ENCODE measurements at regions not wholly inside any gene's neighbourhood (a gene's known extent, or its start where the extent isn't known, plus 50 kb on each side); places are given as distances from the start of the nearest gene placed in this dataset.

GRCh38 chr4:120447774-120448173, 381.1 kb upstream of the MAD2L1 start:
- H3K9me3 Mint-ChIP-seq: no peaks in the 10 kb centered on the region
- H3K27ac Mint-ChIP-seq (ENCODE audit: low read depth): no peak overlapping the region
- ATAC-seq (replicated peaks; ENCODE audit: extremely low read depth, poor library complexity, severe bottlenecking): no peak

GRCh38 chr4:120446051-120446567, 379.5 kb upstream of the MAD2L1 start:
- H3K27me3 Mint-ChIP-seq: no peaks in the 10 kb centered on the region
- H3K4me3 Mint-ChIP-seq: no peak overlapping the region
- no peak for ATAC-seq (replicated peaks; ENCODE audit: extremely low read depth, poor library complexity, severe bottlenecking)
- no peaks in the 10 kb centered on the region for H3K36me3 Mint-ChIP-seq (ENCODE audit: insufficient read depth)
- no peak for DNase-seq (ENCODE audit: low spot score in 2 of 2)
- no peaks in the 10 kb centered on the region for H3K9me3 Mint-ChIP-seq
- H3K27ac Mint-ChIP-seq (ENCODE audit: low read depth): peak overlapping the region; percentile 0
- H3K4me1 Mint-ChIP-seq: peaks cover 5% of the 10 kb centered on the region

More at GRCh38 chr4:120447774-120448173, 381.1 kb upstream of the MAD2L1 start:
- Mint-ChIP-seq H3K4me1 (peaks cover 5% of the 10 kb centered on the region), H3K27me3 (peaks cover 7% of the 10 kb centered on the region), H3K4me3 (no peak overlapping the region), H3K36me3 (ENCODE audit: insufficient read depth) (no peaks in the 10 kb centered on the region)
- no peak for DNase-seq (ENCODE audit: low spot score in 2 of 2)

- Mint-ChIP-seq H3K27me3 (no peaks in the 10 kb centered on the region), H3K27ac (ENCODE audit: low read depth) (no peak overlapping the region), H3K9me3 (no peaks in the 10 kb centered on the region), H3K4me3 (no peak overlapping the region), H3K36me3 (ENCODE audit: insufficient read depth) (no peaks in the 10 kb centered on the region), H3K4me1 (peaks cover 5% of the 10 kb centered on the region)
- DNase-seq (ENCODE audit: low spot score in 2 of 2): no peak
- no peak for ATAC-seq (replicated peaks; ENCODE audit: extremely low read depth, poor library complexity, severe bottlenecking)
Observed at GRCh38 chr4:120445186-120445585, 378.5 kb upstream of the MAD2L1 start.

GRCh38 chr4:120443116-120443515, 376.5 kb upstream of the MAD2L1 start:
- no peaks in the 10 kb centered on the region for H3K27me3 Mint-ChIP-seq
- no peak overlapping the region for H3K4me3 Mint-ChIP-seq
- peaks cover 5% of the 10 kb centered on the region for H3K4me1 Mint-ChIP-seq
- H3K27ac Mint-ChIP-seq (ENCODE audit: low read depth): no peak overlapping the region
- H3K9me3 Mint-ChIP-seq: no peaks in the 10 kb centered on the region
- DNase-seq (ENCODE audit: low spot score in 2 of 2) (no peak), ATAC-seq (replicated peaks; ENCODE audit: extremely low read depth, poor library complexity, severe bottlenecking) (no peak)
- no peaks in the 10 kb centered on the region for H3K36me3 Mint-ChIP-seq (ENCODE audit: insufficient read depth)

GRCh38 chr4:120440730-120441129, 374.1 kb upstream of the MAD2L1 start:
- Mint-ChIP-seq H3K27me3 (no peaks in the 10 kb centered on the region), H3K9me3 (no peaks in the 10 kb centered on the region), H3K36me3 (ENCODE audit: insufficient read depth) (no peaks in the 10 kb centered on the region), H3K4me3 (no peak overlapping the region), H3K4me1 (no peaks in the 10 kb centered on the region), H3K27ac (ENCODE audit: low read depth) (no peak overlapping the region)
- DNase-seq (ENCODE audit: low spot score in 2 of 2) (no peak), ATAC-seq (replicated peaks; ENCODE audit: extremely low read depth, poor library complexity, severe bottlenecking) (no peak)

- H3K27me3 Mint-ChIP-seq: no peaks in the 10 kb centered on the region
- H3K36me3 Mint-ChIP-seq (ENCODE audit: insufficient read depth): no peaks in the 10 kb centered on the region
- no peaks in the 10 kb centered on the region for H3K9me3 Mint-ChIP-seq
- H3K4me1 Mint-ChIP-seq: no peaks in the 10 kb centered on the region
- DNase-seq (ENCODE audit: low spot score in 2 of 2): no peak
- H3K4me3 Mint-ChIP-seq: no peak overlapping the region
- ATAC-seq (replicated peaks; ENCODE audit: extremely low read depth, poor library complexity, severe bottlenecking): no peak
- H3K27ac Mint-ChIP-seq (ENCODE audit: low read depth): no peak overlapping the region
Observed at GRCh38 chr4:120435179-120435578, 368.5 kb upstream of the MAD2L1 start.

GRCh38 chr4:120434756-120435155, 368.1 kb upstream of the MAD2L1 start:
- Mint-ChIP-seq H3K36me3 (ENCODE audit: insufficient read depth) (no peaks in the 10 kb centered on the region), H3K9me3 (no peaks in the 10 kb centered on the region), H3K4me3 (no peak overlapping the region), H3K4me1 (no peaks in the 10 kb centered on the region), H3K27me3 (no peaks in the 10 kb centered on the region), H3K27ac (ENCODE audit: low read depth) (no peak overlapping the region)
- DNase-seq (ENCODE audit: low spot score in 2 of 2) (no peak), ATAC-seq (replicated peaks; ENCODE audit: extremely low read depth, poor library complexity, severe bottlenecking) (no peak)

GRCh38 chr4:120432301-120432860, 365.7 kb upstream of the MAD2L1 start:
- Mint-ChIP-seq H3K4me1 (no peaks in the 10 kb centered on the region), H3K36me3 (ENCODE audit: insufficient read depth) (no peaks in the 10 kb centered on the region), H3K4me3 (no peak overlapping the region), H3K27me3 (no peaks in the 10 kb centered on the region), H3K9me3 (no peaks in the 10 kb centered on the region), H3K27ac (ENCODE audit: low read depth) (no peak overlapping the region)
- DNase-seq (ENCODE audit: low spot score in 2 of 2) (no peak), ATAC-seq (replicated peaks; ENCODE audit: extremely low read depth, poor library complexity, severe bottlenecking) (no peak)

- DNase-seq (ENCODE audit: low spot score in 2 of 2) (no peak), ATAC-seq (replicated peaks; ENCODE audit: extremely low read depth, poor library complexity, severe bottlenecking) (no peak)
- no peaks in the 10 kb centered on the region for H3K9me3 Mint-ChIP-seq
- no peaks in the 10 kb centered on the region for H3K4me1 Mint-ChIP-seq
- H3K27ac Mint-ChIP-seq (ENCODE audit: low read depth): no peak overlapping the region
- H3K36me3 Mint-ChIP-seq (ENCODE audit: insufficient read depth): no peaks in the 10 kb centered on the region
- H3K4me3 Mint-ChIP-seq: no peak overlapping the region
- H3K27me3 Mint-ChIP-seq: no peaks in the 10 kb centered on the region
Observed at GRCh38 chr4:120431180-120431579, 364.5 kb upstream of the MAD2L1 start.

- DNase-seq (ENCODE audit: low spot score in 2 of 2): no peak
- Mint-ChIP-seq H3K27ac (ENCODE audit: low read depth) (no peak overlapping the region), H3K27me3 (no peaks in the 10 kb centered on the region), H3K36me3 (ENCODE audit: insufficient read depth) (no peaks in the 10 kb centered on the region), H3K4me1 (no peaks in the 10 kb centered on the region), H3K9me3 (peaks cover 9% of the 10 kb centered on the region), H3K4me3 (no peak overlapping the region)
- ATAC-seq (replicated peaks; ENCODE audit: extremely low read depth, poor library complexity, severe bottlenecking): no peak
Observed at GRCh38 chr4:120418146-120418545, 351.5 kb upstream of the MAD2L1 start.

- Mint-ChIP-seq H3K9me3 (peaks cover 18% of the 10 kb centered on the region), H3K27ac (ENCODE audit: low read depth) (no peak overlapping the region), H3K4me1 (no peaks in the 10 kb centered on the region), H3K27me3 (no peaks in the 10 kb centered on the region), H3K36me3 (ENCODE audit: insufficient read depth) (no peaks in the 10 kb centered on the region), H3K4me3 (no peak overlapping the region)
- ATAC-seq (replicated peaks; ENCODE audit: extremely low read depth, poor library complexity, severe bottlenecking): no peak
- no peak for DNase-seq (ENCODE audit: low spot score in 2 of 2)
Observed at GRCh38 chr4:120415896-120416295, 349.2 kb upstream of the MAD2L1 start.

- H3K9me3 Mint-ChIP-seq: peaks cover 38% of the 10 kb centered on the region
- no peak for ATAC-seq (replicated peaks; ENCODE audit: extremely low read depth, poor library complexity, severe bottlenecking)
- no peak overlapping the region for H3K27ac Mint-ChIP-seq (ENCODE audit: low read depth)
Observed at GRCh38 chr4:120406960-120407359, 340.3 kb upstream of the MAD2L1 start.

GRCh38 chr4:120403296-120403695, 336.6 kb upstream of the MAD2L1 start:
- Mint-ChIP-seq H3K27me3 (no peaks in the 10 kb centered on the region), H3K4me1 (no peaks in the 10 kb centered on the region), H3K27ac (ENCODE audit: low read depth) (no peak overlapping the region), H3K9me3 (peaks cover 16% of the 10 kb centered on the region), H3K4me3 (no peak overlapping the region), H3K36me3 (ENCODE audit: insufficient read depth) (no peaks in the 10 kb centered on the region)
- DNase-seq (ENCODE audit: low spot score in 2 of 2) (no peak), ATAC-seq (replicated peaks; ENCODE audit: extremely low read depth, poor library complexity, severe bottlenecking) (no peak)

More at GRCh38 chr4:120406960-120407359, 340.3 kb upstream of the MAD2L1 start:
- no peak for DNase-seq (ENCODE audit: low spot score in 2 of 2)
- H3K4me1 Mint-ChIP-seq: no peaks in the 10 kb centered on the region
- no peak overlapping the region for H3K4me3 Mint-ChIP-seq
- H3K36me3 Mint-ChIP-seq (ENCODE audit: insufficient read depth): no peaks in the 10 kb centered on the region
- H3K27me3 Mint-ChIP-seq: no peaks in the 10 kb centered on the region
